Peyer's patch (tissue), 4 donors: ENCODE measurements at regions not wholly inside any gene's neighbourhood (a gene's known extent, or its start where the extent isn't known, plus 50 kb on each side); places are given as distances from the start of the nearest gene placed in this dataset.

Experiments
- POLR2A ChIP-seq, 2 donors: fragments of 450-650 bp; IDR thresholded peaks; one replicate each; pipeline ENCODE4 v1.5.1; 2017; ENCODE audit warnings: antibody characterized with exemption in 2 of 2, mild to moderate bottlenecking in 2 of 2, moderate library complexity in 2 of 2
- TF ChIP-seq, protein P1 (sequence below), 6 experiments: fragments of 450-650 bp in 4 of 6; fragments of 200-600 bp in 2 of 6; sonication (generic) in 1 of 6; IDR thresholded peaks; one replicate each; pipeline ENCODE4 v1.5.1; 2017 to 2019; ENCODE audit warnings: antibody characterized with exemption in 6 of 6, mild to moderate bottlenecking in 3 of 6, moderate library complexity in 1 of 6

DNA sequence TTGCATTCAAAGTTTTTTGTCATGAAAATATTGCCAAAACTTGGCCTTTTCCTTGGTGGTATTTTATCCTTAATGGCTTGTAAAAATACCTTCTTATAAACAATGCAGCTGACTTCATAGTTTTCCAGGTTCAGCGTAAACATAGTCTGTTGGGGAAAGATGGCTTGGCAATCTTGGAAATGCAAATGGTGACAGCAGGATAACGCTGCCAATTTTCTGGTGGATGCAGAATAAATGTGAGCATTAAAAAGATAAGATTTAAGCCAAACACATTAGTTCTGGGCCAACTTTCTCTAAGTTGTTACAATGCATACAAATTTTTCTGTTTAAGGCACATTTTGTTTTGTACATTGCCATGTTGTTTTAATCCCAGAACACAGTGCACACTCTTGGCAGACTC lies 147.0 kb upstream of the POU1F1 start:
- TF ChIP-seq, protein P1, sequence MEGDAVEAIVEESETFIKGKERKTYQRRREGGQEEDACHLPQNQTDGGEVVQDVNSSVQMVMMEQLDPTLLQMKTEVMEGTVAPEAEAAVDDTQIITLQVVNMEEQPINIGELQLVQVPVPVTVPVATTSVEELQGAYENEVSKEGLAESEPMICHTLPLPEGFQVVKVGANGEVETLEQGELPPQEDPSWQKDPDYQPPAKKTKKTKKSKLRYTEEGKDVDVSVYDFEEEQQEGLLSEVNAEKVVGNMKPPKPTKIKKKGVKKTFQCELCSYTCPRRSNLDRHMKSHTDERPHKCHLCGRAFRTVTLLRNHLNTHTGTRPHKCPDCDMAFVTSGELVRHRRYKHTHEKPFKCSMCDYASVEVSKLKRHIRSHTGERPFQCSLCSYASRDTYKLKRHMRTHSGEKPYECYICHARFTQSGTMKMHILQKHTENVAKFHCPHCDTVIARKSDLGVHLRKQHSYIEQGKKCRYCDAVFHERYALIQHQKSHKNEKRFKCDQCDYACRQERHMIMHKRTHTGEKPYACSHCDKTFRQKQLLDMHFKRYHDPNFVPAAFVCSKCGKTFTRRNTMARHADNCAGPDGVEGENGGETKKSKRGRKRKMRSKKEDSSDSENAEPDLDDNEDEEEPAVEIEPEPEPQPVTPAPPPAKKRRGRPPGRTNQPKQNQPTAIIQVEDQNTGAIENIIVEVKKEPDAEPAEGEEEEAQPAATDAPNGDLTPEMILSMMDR (IDR thresholded peaks at IDR 0.05): no peak
- no peak for TF ChIP-seq POLR2A (IDR thresholded peaks at IDR 0.05)
